IMR-90 (cell line): ENCODE measurements at regions not wholly inside any gene's neighbourhood (a gene's known extent, or its start where the extent isn't known, plus 50 kb on each side); places are given as distances from the start of the nearest gene placed in this dataset.

Experiments
- CEBPB ChIP-seq: IDR thresholded peaks from 2 replicates; pipeline ENCODE4 v1.6.1; 2012; ENCODE audit warnings: low read depth, low read length, improper control_type of control experiment
- CTCF ChIP-seq: conservative IDR thresholded peaks from 2 replicates; pipeline ENCODE4 v1.5.1; 2012; ENCODE audit warnings: mild to moderate bottlenecking, low read depth, low read length, improper control_type of control experiment
- MXI1 ChIP-seq: IDR thresholded peaks from 2 replicates; pipeline ENCODE4 v1.6.1; 2012; ENCODE audit warnings: low read depth, mild to moderate bottlenecking, low read length, moderate library complexity, borderline replicate concordance
- POLR2A ChIP-seq: IDR thresholded peaks from 2 replicates; pipeline ENCODE4 v1.6.1; 2012; ENCODE audit warnings: mild to moderate bottlenecking, low read depth, low read length
- RAD21 ChIP-seq: IDR thresholded peaks from 2 replicates; pipeline ENCODE4 v1.6.1; 2012; ENCODE audit warnings: low read length, improper control_type of control experiment

- TF ChIP-seq CTCF (no peak), POLR2A (no peak), MXI1 (no peak), RAD21 (no peak), CEBPB (no peak)
Measured at GRCh38 chrX:37912304-37912703, 64.9 kb upstream of the DYNLT3 start.
